ENCODE measurements at regions not wholly inside any gene's neighbourhood (a gene's known extent, or its start where the extent isn't known, plus 50 kb on each side); places are given as distances from the start of the nearest gene placed in this dataset.

GRCh38 chr9:78613006-78613405, 316.1 kb downstream of the PSAT1 start:
- Histone ChIP-seq H3K4me1 (ENCODE audit: control insufficient read depth, insufficient read depth, low read length) (no peaks in the 10 kb centered on the region), H3K9ac (ENCODE audit: low read length) (no peak overlapping the region), H3K36me3 (ENCODE audit: control insufficient read depth, insufficient read depth, low read length) (no peaks in the 10 kb centered on the region), H3K27ac (ENCODE audit: low read depth, low read length) (no peak overlapping the region), H3K27me3 (ENCODE audit: control insufficient read depth, insufficient read depth, low read length) (no peaks in the 10 kb centered on the region), H3K4me3 (ENCODE audit: low read depth, low read length) (no peak overlapping the region), H3K9me3 (ENCODE audit: control insufficient read depth, insufficient read depth, low read depth, low read length) (no peaks in the 10 kb centered on the region)

DNA sequence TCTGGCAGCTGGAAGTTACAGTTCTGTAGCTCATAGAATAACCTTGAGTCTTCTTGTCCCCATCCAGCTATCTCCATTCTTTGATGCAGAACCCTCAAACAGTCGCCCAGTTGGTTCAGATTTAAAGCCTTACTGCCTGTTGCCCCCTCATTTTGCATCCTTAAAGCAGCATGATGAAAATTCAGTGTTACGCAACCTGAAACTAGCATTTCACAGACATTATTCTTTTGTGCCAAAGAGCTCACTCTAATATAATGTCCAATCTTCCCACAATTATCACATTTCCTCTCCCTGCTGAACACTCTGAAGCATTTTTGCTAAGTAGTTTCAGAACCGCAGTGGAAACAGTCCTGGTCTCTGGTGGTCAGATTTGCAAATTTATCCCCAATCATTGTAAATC, 318.0 kb downstream of the PSAT1 start:
- H3K4me3 ChIP-seq (ENCODE audit: low read depth, low read length): no peak overlapping the region
- no peak overlapping the region for H3K27ac ChIP-seq (ENCODE audit: low read depth, low read length)
- no peaks in the 10 kb centered on the region for H3K36me3 ChIP-seq (ENCODE audit: control insufficient read depth, insufficient read depth, low read length)
- no peaks in the 10 kb centered on the region for H3K4me1 ChIP-seq (ENCODE audit: control insufficient read depth, insufficient read depth, low read length)
- H3K27me3 ChIP-seq (ENCODE audit: control insufficient read depth, insufficient read depth, low read length): no peaks in the 10 kb centered on the region
- H3K9ac ChIP-seq (ENCODE audit: low read length): no peak overlapping the region
- no peaks in the 10 kb centered on the region for H3K9me3 ChIP-seq (ENCODE audit: control insufficient read depth, insufficient read depth, low read depth, low read length)

DNA sequence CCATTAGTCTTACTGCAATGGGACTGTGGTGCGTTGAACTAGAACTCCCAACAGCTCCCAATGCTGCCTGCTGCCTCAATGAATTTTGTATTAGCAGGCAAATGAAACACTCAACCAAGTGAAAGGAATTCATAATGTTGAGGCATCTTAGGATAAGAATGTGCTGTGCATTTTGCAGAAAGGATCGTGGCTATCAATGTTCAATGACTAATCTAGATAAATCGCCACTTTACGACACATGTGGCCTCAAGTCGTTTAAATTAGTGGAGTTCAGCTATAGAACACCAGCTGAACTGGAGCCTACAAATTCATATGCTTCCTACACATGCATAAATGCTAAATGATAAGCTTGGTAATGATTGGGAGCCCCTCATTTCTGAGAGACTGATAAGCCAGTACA, 318.4 kb downstream of the PSAT1 start:
- Histone ChIP-seq H3K27me3 (ENCODE audit: control insufficient read depth, insufficient read depth, low read length) (no peaks in the 10 kb centered on the region), H3K9ac (ENCODE audit: low read length) (no peak overlapping the region), H3K4me3 (ENCODE audit: low read depth, low read length) (no peak overlapping the region), H3K4me1 (ENCODE audit: control insufficient read depth, insufficient read depth, low read length) (no peaks in the 10 kb centered on the region), H3K9me3 (ENCODE audit: control insufficient read depth, insufficient read depth, low read depth, low read length) (no peaks in the 10 kb centered on the region), H3K27ac (ENCODE audit: low read depth, low read length) (no peak overlapping the region), H3K36me3 (ENCODE audit: control insufficient read depth, insufficient read depth, low read length) (no peaks in the 10 kb centered on the region)

- Histone ChIP-seq H3K27ac (ENCODE audit: low read depth, low read length) (no peak overlapping the region), H3K36me3 (ENCODE audit: control insufficient read depth, insufficient read depth, low read length) (no peaks in the 10 kb centered on the region), H3K4me1 (ENCODE audit: control insufficient read depth, insufficient read depth, low read length) (no peaks in the 10 kb centered on the region), H3K4me3 (ENCODE audit: low read depth, low read length) (no peak overlapping the region), H3K9me3 (ENCODE audit: control insufficient read depth, insufficient read depth, low read depth, low read length) (no peaks in the 10 kb centered on the region), H3K27me3 (ENCODE audit: control insufficient read depth, insufficient read depth, low read length) (no peaks in the 10 kb centered on the region), H3K9ac (ENCODE audit: low read length) (no peak overlapping the region)
These were observed 321.8 kb downstream of the PSAT1 start for GRCh38 chr9:78618735-78619134.

DNA sequence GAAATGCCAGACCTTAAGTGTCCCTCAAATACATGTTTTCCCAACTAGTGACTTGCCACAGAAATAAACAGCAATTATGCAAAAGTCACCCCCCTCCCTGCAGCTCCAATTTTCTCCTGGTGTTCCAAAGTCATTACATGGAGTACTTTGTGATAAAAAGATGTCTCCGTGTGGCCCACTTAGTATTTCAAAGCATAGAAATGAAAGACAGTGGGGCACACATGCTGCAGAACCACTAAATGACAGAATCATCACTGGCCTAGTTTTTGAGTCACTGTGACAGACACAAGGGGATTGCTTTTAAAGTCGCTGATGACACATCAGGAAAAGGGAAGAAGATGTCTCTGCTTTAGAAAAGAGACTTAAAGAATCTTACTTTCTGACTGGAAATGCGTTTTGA, 323.4 kb downstream of the PSAT1 start:
- H3K27me3 ChIP-seq (ENCODE audit: control insufficient read depth, insufficient read depth, low read length): no peaks in the 10 kb centered on the region
- no peak overlapping the region for H3K9ac ChIP-seq (ENCODE audit: low read length)
- no peaks in the 10 kb centered on the region for H3K36me3 ChIP-seq (ENCODE audit: control insufficient read depth, insufficient read depth, low read length)
- no peaks in the 10 kb centered on the region for H3K9me3 ChIP-seq (ENCODE audit: control insufficient read depth, insufficient read depth, low read depth, low read length)
- H3K4me1 ChIP-seq (ENCODE audit: control insufficient read depth, insufficient read depth, low read length): no peaks in the 10 kb centered on the region
- no peak overlapping the region for H3K4me3 ChIP-seq (ENCODE audit: low read depth, low read length)
- no peak overlapping the region for H3K27ac ChIP-seq (ENCODE audit: low read depth, low read length)

DNA sequence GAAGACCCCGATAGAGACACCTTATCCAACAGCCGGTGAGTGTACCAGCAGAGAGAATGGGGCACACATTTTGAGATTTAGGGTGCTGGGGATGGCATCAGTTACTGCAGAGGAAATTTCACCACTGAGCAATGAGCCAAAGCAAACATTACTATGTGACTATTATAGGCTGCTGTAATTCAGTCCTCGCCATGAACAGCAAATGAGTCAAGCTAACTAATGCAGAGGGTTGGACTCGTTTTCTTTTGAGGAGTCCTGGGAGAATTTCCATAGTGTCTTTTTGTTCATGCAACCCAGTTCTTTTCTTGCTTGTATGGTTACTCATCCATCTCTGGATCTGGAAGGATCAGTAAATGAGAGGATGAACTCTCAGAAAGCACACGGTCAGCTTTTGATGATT, 323.8 kb downstream of the PSAT1 start:
- Histone ChIP-seq H3K4me1 (ENCODE audit: control insufficient read depth, insufficient read depth, low read length) (no peaks in the 10 kb centered on the region), H3K4me3 (ENCODE audit: low read depth, low read length) (no peak overlapping the region), H3K27ac (ENCODE audit: low read depth, low read length) (no peak overlapping the region), H3K9me3 (ENCODE audit: control insufficient read depth, insufficient read depth, low read depth, low read length) (no peaks in the 10 kb centered on the region), H3K27me3 (ENCODE audit: control insufficient read depth, insufficient read depth, low read length) (no peaks in the 10 kb centered on the region), H3K9ac (ENCODE audit: low read length) (no peak overlapping the region), H3K36me3 (ENCODE audit: control insufficient read depth, insufficient read depth, low read length) (no peaks in the 10 kb centered on the region)

- Histone ChIP-seq H3K27me3 (ENCODE audit: control insufficient read depth, insufficient read depth, low read length) (no peaks in the 10 kb centered on the region), H3K4me1 (ENCODE audit: control insufficient read depth, insufficient read depth, low read length) (no peaks in the 10 kb centered on the region), H3K9me3 (ENCODE audit: control insufficient read depth, insufficient read depth, low read depth, low read length) (no peaks in the 10 kb centered on the region), H3K27ac (ENCODE audit: low read depth, low read length) (no peak overlapping the region), H3K36me3 (ENCODE audit: control insufficient read depth, insufficient read depth, low read length) (no peaks in the 10 kb centered on the region), H3K9ac (ENCODE audit: low read length) (no peak overlapping the region), H3K4me3 (ENCODE audit: low read depth, low read length) (no peak overlapping the region)
These were observed 325.2 kb downstream of the PSAT1 start for GRCh38 chr9:78622126-78622525.

- Histone ChIP-seq H3K4me3 (ENCODE audit: low read depth, low read length) (no peak overlapping the region), H3K27me3 (ENCODE audit: control insufficient read depth, insufficient read depth, low read length) (no peaks in the 10 kb centered on the region), H3K9ac (ENCODE audit: low read length) (no peak overlapping the region), H3K9me3 (ENCODE audit: control insufficient read depth, insufficient read depth, low read depth, low read length) (no peaks in the 10 kb centered on the region), H3K4me1 (ENCODE audit: control insufficient read depth, insufficient read depth, low read length) (no peaks in the 10 kb centered on the region), H3K27ac (ENCODE audit: low read depth, low read length) (no peak overlapping the region), H3K36me3 (ENCODE audit: control insufficient read depth, insufficient read depth, low read length) (no peaks in the 10 kb centered on the region)
These were observed 330.0 kb downstream of the PSAT1 start for GRCh38 chr9:78626971-78627370.

GRCh38 chr9:78630966-78631365, 334.0 kb downstream of the PSAT1 start:
- no peaks in the 10 kb centered on the region for H3K9me3 ChIP-seq (ENCODE audit: control insufficient read depth, insufficient read depth, low read depth, low read length)
- H3K27me3 ChIP-seq (ENCODE audit: control insufficient read depth, insufficient read depth, low read length): no peaks in the 10 kb centered on the region
- H3K4me3 ChIP-seq (ENCODE audit: low read depth, low read length): no peak overlapping the region
- H3K36me3 ChIP-seq (ENCODE audit: control insufficient read depth, insufficient read depth, low read length): no peaks in the 10 kb centered on the region
- no peak overlapping the region for H3K27ac ChIP-seq (ENCODE audit: low read depth, low read length)
- H3K9ac ChIP-seq (ENCODE audit: low read length): no peak overlapping the region
- no peaks in the 10 kb centered on the region for H3K4me1 ChIP-seq (ENCODE audit: control insufficient read depth, insufficient read depth, low read length)

- Histone ChIP-seq H3K4me1 (ENCODE audit: control insufficient read depth, insufficient read depth, low read length) (peaks cover 5% of the 10 kb centered on the region; the same call in 1 of the 2 replicates), H3K9me3 (ENCODE audit: control insufficient read depth, insufficient read depth, low read depth, low read length) (no peaks in the 10 kb centered on the region), H3K36me3 (ENCODE audit: control insufficient read depth, insufficient read depth, low read length) (no peaks in the 10 kb centered on the region), H3K27me3 (ENCODE audit: control insufficient read depth, insufficient read depth, low read length) (no peaks in the 10 kb centered on the region), H3K4me3 (ENCODE audit: low read depth, low read length) (no peak overlapping the region), H3K27ac (ENCODE audit: low read depth, low read length) (no peak overlapping the region), H3K9ac (ENCODE audit: low read length) (no peak overlapping the region)
These were observed 343.8 kb downstream of the PSAT1 start for GRCh38 chr9:78640728-78641127.

- Histone ChIP-seq H3K27me3 (ENCODE audit: control insufficient read depth, insufficient read depth, low read length) (no peaks in the 10 kb centered on the region), H3K4me3 (ENCODE audit: low read depth, low read length) (no peak overlapping the region), H3K36me3 (ENCODE audit: control insufficient read depth, insufficient read depth, low read length) (no peaks in the 10 kb centered on the region), H3K4me1 (ENCODE audit: control insufficient read depth, insufficient read depth, low read length) (peaks cover 5% of the 10 kb centered on the region; the same call in 1 of the 2 replicates), H3K9ac (ENCODE audit: low read length) (no peak overlapping the region), H3K9me3 (ENCODE audit: control insufficient read depth, insufficient read depth, low read depth, low read length) (no peaks in the 10 kb centered on the region), H3K27ac (ENCODE audit: low read depth, low read length) (no peak overlapping the region)
These were observed 347.4 kb downstream of the PSAT1 start for GRCh38 chr9:78644359-78644758.

DNA sequence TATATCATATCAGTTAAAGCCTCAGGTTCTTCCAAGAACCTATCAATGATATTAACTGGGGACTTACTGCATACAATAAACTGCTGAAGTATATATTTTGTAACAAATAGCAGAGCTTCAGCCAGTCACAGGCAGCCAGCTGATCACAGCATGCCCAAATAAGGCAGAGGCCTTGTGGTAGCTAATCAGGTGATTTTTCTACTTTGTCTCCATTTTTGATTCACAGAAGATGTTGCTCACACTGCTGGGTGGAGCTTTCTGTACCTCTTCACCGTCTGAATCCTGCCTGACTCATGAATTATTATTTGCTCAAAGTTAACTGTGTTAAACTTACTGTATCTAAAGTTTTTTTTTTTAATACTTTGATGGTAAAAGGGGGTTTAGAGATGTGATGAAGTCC, 357.4 kb downstream of the PSAT1 start:
- H3K4me1 ChIP-seq (ENCODE audit: control insufficient read depth, insufficient read depth, low read length): no peaks in the 10 kb centered on the region
- H3K9me3 ChIP-seq (ENCODE audit: control insufficient read depth, insufficient read depth, low read depth, low read length): no peaks in the 10 kb centered on the region
- H3K27me3 ChIP-seq (ENCODE audit: control insufficient read depth, insufficient read depth, low read length): no peaks in the 10 kb centered on the region
- H3K27ac ChIP-seq (ENCODE audit: low read depth, low read length): no peak overlapping the region
- H3K4me3 ChIP-seq (ENCODE audit: low read depth, low read length): no peak overlapping the region
- H3K36me3 ChIP-seq (ENCODE audit: control insufficient read depth, insufficient read depth, low read length): no peaks in the 10 kb centered on the region
- no peak overlapping the region for H3K9ac ChIP-seq (ENCODE audit: low read length)
